Gastroesophageal sphincter (tissue), 3 donors: ENCODE measurements at regions not wholly inside any gene's neighbourhood (a gene's known extent, or its start where the extent isn't known, plus 50 kb on each side); places are given as distances from the start of the nearest gene placed in this dataset.

Source experiments
- EP300 ChIP-seq: sonication (generic); formaldehyde crosslinking; IDR thresholded peaks from one replicate; pipeline ENCODE4 v1.6.1; 2017; ENCODE audit warnings: antibody characterized with exemption, mild to moderate bottlenecking
- POLR2A ChIP-seq, 2 donors: fragments of 450-650 bp; IDR thresholded peaks; one replicate each; pipeline ENCODE4 v1.6.1; 2017; ENCODE audit warnings: antibody characterized with exemption in 2 of 2, mild to moderate bottlenecking in 2 of 2, moderate library complexity in 1 of 2
- POLR2AphosphoS5 ChIP-seq: sonication (generic); formaldehyde crosslinking; IDR thresholded peaks from one replicate; pipeline ENCODE4 v1.6.1; 2017; ENCODE audit warnings: antibody characterized with exemption
- TF ChIP-seq, protein P1 (sequence below), 4 experiments: fragments of 200-600 bp in 2 of 4; fragments of 450-650 bp in 2 of 4; sonication (generic) in 1 of 4; IDR thresholded peaks; one replicate each; pipeline ENCODE4 v1.5.1; 2017 to 2019; ENCODE audit warnings: antibody characterized with exemption in 4 of 4, mild to moderate bottlenecking in 2 of 4, moderate library complexity in 2 of 4

DNA sequence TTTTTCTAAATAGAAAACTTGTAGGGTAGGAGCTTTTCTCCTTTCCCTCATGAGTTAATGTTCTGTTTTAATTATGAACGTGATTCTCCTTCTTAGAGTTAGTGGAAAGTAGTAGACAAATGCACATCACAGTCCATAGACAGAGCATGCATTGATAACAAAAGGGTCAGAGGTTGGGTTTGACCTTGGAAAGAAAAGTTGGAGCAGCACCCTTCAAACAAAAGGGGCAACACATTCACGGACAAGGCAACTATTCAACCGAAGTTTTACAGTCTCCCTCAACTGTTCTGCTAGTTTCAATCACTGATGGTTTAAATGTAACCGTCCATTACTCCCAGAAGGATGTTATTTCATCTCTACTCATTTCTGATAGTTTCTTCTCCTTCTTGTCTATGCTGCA lies 103.4 kb upstream of the MAOA start:
- TF ChIP-seq EP300, result no peak
- TF ChIP-seq, protein P1, sequence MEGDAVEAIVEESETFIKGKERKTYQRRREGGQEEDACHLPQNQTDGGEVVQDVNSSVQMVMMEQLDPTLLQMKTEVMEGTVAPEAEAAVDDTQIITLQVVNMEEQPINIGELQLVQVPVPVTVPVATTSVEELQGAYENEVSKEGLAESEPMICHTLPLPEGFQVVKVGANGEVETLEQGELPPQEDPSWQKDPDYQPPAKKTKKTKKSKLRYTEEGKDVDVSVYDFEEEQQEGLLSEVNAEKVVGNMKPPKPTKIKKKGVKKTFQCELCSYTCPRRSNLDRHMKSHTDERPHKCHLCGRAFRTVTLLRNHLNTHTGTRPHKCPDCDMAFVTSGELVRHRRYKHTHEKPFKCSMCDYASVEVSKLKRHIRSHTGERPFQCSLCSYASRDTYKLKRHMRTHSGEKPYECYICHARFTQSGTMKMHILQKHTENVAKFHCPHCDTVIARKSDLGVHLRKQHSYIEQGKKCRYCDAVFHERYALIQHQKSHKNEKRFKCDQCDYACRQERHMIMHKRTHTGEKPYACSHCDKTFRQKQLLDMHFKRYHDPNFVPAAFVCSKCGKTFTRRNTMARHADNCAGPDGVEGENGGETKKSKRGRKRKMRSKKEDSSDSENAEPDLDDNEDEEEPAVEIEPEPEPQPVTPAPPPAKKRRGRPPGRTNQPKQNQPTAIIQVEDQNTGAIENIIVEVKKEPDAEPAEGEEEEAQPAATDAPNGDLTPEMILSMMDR (IDR thresholded peaks at IDR 0.05), result no peak
- no peak for TF ChIP-seq POLR2AphosphoS5
- TF ChIP-seq POLR2A (IDR thresholded peaks at IDR 0.05), result no peak
